ENCODE measurements at regions not wholly inside any gene's neighbourhood (a gene's known extent, or its start where the extent isn't known, plus 50 kb on each side); places are given as distances from the start of the nearest gene placed in this dataset.

DNA sequence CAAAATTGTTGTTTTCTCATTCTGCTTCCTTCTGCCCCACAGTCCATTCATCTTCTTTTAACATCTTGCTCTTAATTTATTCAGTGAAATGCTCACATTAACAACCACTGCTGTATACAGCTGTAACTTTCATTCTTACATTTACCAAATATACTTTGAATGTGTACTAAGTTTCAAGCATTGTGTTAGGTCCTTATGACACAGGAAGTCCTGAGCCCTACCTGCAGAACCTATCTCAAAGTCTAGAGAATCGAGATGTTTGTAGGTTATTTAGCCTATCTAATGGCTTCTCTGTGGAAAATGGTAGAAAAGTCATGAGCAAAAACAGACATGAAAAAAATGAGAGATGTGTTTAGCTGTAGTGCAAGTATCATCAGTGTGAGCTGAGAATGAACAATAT lies 117.6 kb upstream of the MGAT4C start:
- DNase-seq (ENCODE audit: low spot score), result no peak
- intact Hi-C loops (cut with DNase I), result no loop called here

DNA sequence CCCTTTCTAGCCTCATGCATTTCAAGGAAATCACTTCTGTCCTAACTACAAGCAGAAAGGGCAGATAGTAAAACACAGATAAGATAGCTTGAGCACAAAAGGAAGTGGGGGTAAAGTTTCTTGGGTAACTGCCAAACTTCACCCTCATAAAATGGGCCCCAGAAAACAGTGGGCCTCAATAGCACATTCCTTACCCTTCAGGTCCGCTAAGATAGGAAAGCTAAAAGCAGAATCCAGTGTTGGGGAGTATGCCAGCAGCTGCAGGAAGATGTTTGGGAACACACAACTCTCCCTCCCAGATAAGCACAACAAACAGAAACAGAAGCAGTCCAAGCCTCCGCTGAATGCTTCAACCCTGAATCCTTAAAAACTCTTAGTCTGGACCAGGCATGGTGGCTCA lies 110.9 kb upstream of the MGAT4C start:
- intact Hi-C loops (cut with DNase I), result no loop called here
- DNase-seq (ENCODE audit: low spot score), result no peak

GRCh38 chr12:86349196-86349595 lies 93.0 kb upstream of the MGAT4C start:
- no peak for DNase-seq (ENCODE audit: low spot score)
- intact Hi-C loops (cut with DNase I), result no loop called here

GRCh38 chr12:86333955-86334522 lies 77.8 kb upstream of the MGAT4C start:
- DNase-seq (ENCODE audit: low spot score), result no peak
- intact Hi-C loops (cut with DNase I), result no loop called here

DNA sequence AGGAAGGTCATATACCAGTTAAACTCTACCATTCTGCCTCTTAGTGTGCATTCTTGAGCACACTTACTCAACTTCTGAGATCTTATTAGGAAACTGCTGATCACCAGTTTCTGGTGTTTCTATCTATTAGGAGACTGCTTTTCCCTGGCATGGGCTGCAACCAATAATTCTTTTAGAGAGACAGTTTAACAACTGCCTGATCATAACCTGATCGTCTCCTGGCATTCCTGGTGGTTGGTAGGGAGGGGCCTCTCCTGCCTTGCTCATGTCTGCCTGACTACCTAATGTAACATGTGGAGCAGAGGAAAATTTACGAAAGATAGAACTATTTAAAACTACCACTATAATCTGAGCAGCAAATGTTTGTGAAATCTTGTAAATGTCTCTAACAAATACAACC lies 75.3 kb upstream of the MGAT4C start:
- intact Hi-C loops (cut with DNase I), result no loop called here
- no peak for DNase-seq (ENCODE audit: low spot score)

GRCh38 chr12:86331012-86331411 lies 74.8 kb upstream of the MGAT4C start:
- intact Hi-C loops (cut with DNase I), result no loop called here
- no peak for DNase-seq (ENCODE audit: low spot score)

DNA sequence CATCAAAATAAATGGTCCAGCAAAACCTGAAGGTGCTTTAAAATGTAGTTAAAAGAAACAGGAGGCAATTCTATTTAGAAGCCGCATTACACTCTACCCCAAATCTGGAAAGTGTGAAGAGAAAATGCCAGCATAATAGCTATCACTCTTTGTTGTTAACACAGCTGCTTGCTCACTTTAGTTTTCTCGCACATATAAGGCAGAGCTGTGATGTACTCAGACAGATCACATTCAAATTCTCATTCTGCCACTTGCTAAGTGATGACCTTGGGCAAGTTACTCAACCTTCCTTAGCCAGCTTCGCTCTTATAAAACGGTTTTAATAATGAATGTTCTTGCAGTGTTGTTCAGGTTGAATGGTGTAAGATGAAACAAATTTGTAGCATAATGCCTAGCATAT lies 56.0 kb upstream of the MGAT4C start:
- intact Hi-C loops (cut with DNase I), result no loop called here

More for the DNA sequence above, 56.0 kb upstream of the MGAT4C start:
- no peak for DNase-seq (ENCODE audit: low spot score)

Measured in posterior vena cava (tissue), 2 donors.